Fibroblast of peridontal ligament (primary cell): ENCODE measurements at regions not wholly inside any gene's neighbourhood (a gene's known extent, or its start where the extent isn't known, plus 50 kb on each side); places are given as distances from the start of the nearest gene placed in this dataset.

ENCODE experiments used
- DNase-seq: peaks from one replicate; pipeline ENCODE4 v3.0.0-alpha.2; 2010; ENCODE audit errors: extremely low read depth

- DNase-seq: no peak
These were observed 427.2 kb downstream of the OCA2 start for GRCh38 chr15:27671819-27672437.

DNA sequence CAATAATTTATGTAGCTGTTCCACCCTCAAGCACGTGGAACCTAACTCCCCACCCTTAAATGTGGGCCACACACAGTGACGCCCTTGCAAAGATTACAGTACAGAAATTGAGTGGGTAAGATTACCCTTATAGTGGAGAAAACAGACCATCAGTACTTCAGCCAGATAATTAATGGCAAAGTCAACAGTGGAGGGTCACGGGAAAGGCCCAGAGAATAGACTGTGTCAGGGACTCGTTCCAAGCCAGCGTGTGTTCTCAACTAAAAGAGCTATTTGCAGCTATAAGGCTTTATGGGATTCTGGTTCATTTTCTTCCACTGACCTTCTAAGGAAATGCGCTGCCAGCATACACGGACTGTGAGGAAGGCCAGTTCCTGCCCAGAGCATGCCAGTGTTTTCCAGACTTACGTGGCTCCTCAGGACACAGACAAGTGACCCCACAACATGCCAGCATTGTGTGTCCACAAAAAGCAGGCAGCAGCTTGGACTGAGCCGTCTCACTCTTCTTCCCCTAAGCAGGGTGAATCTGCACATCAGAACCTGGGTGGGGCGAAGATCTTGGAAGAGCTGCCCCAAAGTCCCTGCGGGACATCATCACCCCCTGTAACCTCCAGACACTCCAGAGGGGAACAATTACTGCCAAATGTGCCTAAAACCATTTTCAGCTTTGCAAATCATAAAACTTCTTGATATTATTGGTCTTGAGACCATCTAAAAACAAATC lies 428.5 kb downstream of the OCA2 start:
- DNase-seq: no peak

GRCh38 chr15:27669641-27670040 lies 429.5 kb downstream of the OCA2 start:
- no peak for DNase-seq

- DNase-seq: no peak
These were observed 430.5 kb downstream of the OCA2 start for GRCh38 chr15:27668471-27669220.

GRCh38 chr15:27665002-27665401 lies 434.1 kb downstream of the OCA2 start:
- no peak for DNase-seq

DNA sequence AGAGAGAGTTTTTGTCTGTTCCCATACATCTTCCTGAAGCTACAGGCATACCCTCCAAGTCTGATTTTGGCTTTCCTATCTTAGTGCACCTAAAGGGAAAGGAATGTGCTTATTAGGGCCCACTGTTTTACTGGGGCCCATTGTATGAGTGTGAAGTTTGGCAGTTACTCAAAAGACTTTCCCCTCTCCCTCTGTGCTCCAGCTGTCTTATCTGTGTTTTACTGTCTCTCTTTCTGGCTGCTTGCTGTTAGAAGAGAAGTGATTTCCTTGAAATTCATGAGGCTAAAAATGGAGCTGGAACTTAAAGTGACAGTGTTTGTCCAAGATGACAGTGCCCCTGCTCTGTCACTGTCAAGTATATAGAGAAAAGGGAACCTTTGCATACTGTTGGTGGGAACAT lies 436.2 kb downstream of the OCA2 start:
- no peak for DNase-seq

DNA sequence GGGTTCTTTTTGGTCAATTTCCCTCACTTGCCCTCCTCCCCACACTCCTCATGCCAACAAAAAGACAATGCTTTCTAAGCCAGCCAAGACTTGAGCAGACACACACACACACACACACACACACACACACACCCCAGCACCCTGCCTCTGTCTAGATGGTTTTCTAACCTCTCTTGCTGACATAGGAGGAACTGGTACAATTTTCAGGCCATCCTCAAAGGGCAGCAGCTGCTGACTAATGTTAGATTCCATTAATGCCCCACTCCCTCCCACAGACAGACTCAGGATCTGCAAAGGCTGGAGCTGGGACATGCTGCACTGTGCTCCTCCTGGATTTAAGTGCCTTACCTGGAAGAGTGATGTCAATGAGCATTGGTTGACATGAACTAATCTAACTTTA lies 438.4 kb downstream of the OCA2 start:
- no peak for DNase-seq

GRCh38 chr15:27656296-27656987 lies 442.7 kb downstream of the OCA2 start:
- no peak for DNase-seq

DNA sequence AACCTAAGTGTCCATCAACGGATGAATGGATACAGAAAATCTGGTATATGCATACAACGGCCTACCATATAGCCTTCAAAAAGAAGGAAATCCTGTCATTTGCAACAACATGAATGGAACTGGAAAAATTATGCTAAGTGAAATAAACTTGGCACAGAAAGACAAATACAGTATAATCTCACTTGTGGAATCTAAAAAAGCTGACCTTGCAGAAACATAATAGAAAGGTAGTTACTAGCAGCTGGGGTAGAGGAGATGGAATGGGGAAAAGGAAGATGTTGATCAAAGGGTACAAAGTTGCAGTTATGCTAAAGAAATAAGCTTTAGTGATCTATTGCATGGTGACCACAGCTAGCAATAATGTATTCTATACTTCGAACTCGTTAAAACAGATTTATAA lies 444.1 kb downstream of the OCA2 start:
- no peak for DNase-seq

DNA sequence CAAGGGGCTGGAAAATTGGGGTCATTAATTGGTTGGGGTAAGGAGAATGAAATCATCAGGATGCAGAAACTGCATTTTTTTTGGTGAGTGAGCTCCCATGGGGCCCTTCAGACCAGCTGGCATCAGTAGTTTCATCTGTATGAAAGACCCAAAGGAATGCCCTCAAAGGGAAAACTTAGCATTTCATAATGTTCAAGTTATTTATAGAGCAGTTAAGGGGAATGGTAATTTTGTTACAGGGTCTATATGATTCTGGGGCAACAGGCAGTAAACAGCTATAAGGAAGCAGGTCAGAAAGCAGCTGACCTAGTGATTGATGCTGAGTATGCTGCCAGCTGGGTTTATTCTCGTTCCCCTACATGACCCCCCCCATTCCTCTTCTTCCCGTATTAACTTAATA lies 448.9 kb downstream of the OCA2 start:
- no peak for DNase-seq

DNA sequence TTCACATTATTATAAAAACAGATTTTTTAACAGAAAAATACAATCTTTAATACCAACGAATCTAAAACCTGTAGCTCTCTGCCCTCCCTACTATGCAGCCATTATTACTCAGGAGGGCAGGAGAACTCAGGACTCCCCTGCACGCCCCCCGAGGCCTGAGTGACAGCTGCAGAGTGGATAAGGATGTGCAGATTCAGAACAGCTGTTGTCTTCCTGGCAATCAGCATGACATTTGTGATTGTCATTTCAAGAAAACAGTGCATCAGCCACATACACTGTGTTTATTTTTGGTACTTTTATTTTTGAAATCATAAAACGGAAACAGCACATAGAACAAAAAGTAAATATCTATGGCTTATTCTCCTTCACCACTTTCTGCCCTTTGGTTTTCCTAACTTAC lies 450.8 kb downstream of the OCA2 start:
- no peak for DNase-seq

GRCh38 chr15:27646531-27646930 lies 452.6 kb downstream of the OCA2 start:
- DNase-seq: no peak

- DNase-seq: no peak
These were observed 453.4 kb downstream of the OCA2 start for GRCh38 chr15:27645672-27646071.

DNA sequence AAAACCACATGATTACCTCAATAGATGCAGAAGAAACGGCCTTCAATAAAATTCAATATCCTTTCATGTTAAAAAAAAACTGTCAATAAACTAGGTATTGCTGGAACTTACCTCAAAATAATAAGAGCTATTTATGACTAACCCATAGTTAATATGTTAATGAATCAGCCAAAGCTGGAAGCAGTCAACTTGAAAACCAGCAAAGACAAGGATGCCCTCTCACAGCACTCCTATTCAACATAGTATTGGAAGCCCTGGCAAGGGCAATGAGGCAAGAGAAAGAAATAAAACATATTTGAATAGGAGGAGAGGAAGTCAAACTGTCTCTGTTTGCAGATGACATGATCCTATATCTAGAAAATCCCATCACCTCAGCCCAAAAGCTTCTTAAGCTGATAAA lies 456.1 kb downstream of the OCA2 start:
- DNase-seq: no peak

DNA sequence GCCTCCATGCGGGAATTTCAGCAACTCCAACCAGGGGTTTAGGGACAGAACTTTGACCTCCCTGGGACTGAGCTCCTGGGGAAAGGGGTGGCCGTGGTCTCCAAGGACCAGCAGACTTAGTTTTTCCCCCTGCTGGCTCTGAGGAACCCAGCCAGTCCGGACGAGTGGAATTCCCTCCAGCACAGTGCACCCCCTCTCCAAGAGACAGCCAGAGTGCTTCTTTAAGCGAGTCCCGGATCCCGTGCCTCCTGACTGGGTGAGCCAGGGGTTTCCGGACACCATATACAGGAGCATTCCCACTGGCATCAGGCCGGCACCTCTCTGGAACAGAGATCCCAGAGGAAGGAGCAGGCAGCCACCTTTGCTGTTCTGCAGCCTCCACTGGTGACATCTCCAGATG lies 459.5 kb downstream of the OCA2 start:
- no peak for DNase-seq

- no peak for DNase-seq
These were observed 460.2 kb downstream of the OCA2 start for GRCh38 chr15:27638958-27639357.

GRCh38 chr15:27635916-27636315 lies 463.2 kb downstream of the OCA2 start:
- no peak for DNase-seq

DNA sequence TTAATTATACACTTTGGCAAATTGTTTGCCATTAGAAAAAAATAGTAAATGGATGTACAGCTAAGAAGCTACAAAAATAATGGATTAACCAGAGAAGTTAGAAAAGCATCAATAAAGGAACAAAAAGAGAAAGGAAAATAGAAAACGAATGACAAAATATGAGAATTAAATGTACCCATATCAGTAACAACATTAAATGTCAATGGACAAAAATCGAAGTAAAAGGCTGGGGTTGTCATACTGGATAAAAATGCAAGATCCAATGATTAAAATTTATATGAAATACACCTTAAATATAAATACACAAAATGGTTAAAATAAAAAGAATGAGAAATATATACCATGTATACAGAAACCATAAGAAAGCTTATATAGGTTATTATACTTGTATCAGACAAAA lies 470.6 kb downstream of the OCA2 start:
- DNase-seq: no peak

GRCh38 chr15:27627623-27628022 lies 471.5 kb downstream of the OCA2 start:
- no peak for DNase-seq

GRCh38 chr15:27623560-27624305 lies 475.4 kb downstream of the OCA2 start:
- no peak for DNase-seq

- no peak for DNase-seq
These were observed 476.0 kb downstream of the OCA2 start for GRCh38 chr15:27623149-27623548.

DNA sequence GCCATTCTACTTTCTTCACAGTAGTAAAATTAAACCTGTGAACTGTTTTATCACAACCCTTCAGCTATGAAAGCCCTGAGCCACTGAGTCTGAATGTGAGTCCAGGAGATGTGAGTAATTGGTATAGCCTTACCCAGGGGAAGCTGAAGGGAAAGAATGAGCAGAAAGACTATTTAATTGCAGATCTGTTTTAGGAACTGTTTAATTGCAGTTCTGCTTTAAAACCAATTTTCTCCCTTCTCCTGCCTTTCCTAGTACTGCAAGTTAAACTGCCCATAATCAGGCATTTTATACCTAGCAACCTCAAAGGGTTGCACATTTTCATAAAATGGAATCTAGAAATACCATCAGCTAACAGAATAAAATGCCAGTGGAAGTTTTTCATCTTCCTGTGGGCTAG lies 476.7 kb downstream of the OCA2 start:
- DNase-seq: no peak
